Ovary (tissue), 3 donors: ENCODE measurements at regions not wholly inside any gene's neighbourhood (a gene's known extent, or its start where the extent isn't known, plus 50 kb on each side); places are given as distances from the start of the nearest gene placed in this dataset.

Experiments used
- CTCF ChIP-seq, 3 donors: fragments of 450-650 bp in 2 of 3; fragments of 200-600 bp in 1 of 3; IDR thresholded peaks; one replicate each; pipeline versions ENCODE4 v1.5.1 to v1.8.0; 2016 to 2022; ENCODE audit warnings: antibody characterized with exemption in 3 of 3, mild to moderate bottlenecking in 1 of 3
- EP300 ChIP-seq: sonication (generic); formaldehyde crosslinking; IDR thresholded peaks from one replicate; pipeline ENCODE4 v1.6.1; 2017; ENCODE audit warnings: antibody characterized with exemption
- POLR2A ChIP-seq: fragments of 450-650 bp; IDR thresholded peaks from one replicate; pipeline ENCODE4 v1.6.1; 2017; ENCODE audit warnings: antibody characterized with exemption, mild to moderate bottlenecking, moderate library complexity
- donor health status: DM: no; HTN: no; CAD: no.

- TF ChIP-seq CTCF (IDR thresholded peaks at IDR 0.05) (no peak), EP300 (no peak), POLR2A (no peak)
These were observed 212.2 kb upstream of the HDDC2 start for GRCh38 chr6:125513978-125514377.
